ENCODE measurements at regions not wholly inside any gene's neighbourhood (a gene's known extent, or its start where the extent isn't known, plus 50 kb on each side); places are given as distances from the start of the nearest gene placed in this dataset.

DNA sequence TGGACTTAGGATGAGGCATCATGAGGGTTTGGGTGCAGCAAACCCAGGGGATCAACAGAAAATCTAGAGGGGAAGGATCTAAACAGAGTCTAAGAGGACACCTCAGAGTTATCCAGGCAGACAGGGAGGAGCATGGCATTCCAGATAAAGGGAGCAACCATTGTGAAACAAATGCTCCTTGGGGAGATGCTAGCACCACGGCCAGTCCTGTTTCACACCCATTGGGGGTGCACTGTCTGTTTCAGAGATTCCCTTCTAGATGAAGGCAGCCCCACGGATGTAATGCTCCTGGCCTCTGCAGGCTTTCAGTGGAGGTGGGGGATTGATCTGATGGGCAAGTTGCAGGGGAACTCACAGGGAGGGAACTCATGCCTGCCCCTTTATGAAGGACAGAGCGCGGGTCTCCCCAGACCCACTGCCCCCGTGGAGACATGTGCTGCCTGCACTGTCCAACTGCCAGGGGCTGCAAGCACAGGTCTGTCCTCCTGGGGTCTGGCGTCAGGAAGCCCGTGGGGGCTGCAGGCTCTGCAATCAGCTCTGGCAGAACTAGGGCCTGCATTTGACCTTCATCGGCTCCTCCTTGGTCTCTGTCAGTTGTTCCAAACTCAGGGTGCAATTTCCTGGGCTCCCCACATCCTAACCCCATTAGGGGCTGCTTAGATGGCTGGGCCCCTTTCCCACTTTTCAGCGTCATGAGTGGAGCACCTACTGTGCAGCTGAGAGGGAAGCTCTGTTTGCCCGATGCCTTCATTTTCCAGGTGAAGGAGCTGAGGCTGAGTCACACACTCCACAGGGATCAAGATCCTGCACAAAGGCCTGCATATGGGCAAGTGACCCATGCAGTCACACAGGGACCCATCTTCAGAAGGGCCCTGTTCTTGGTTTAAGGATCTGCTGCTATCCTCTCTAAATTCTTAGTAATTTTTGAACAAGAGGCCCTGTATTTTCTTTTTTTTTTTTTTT is 163.4 kb downstream of the ARL4C start:
- Mint-ChIP-seq H3K4me3 (no peak overlapping the region), H3K4me1 (peaks cover 34 to 41% of the 10 kb centered on the region in 2 donors), H3K27me3 (peaks cover 14 to 32% of the 10 kb centered on the region in 2 donors), H3K9me3 (peaks cover 0 to 3% of the 10 kb centered on the region in 2 donors), H3K36me3 (peaks cover 2 to 3% of the 10 kb centered on the region in 2 donors), H3K27ac (no peak overlapping the region)
- ATAC-seq (replicated peaks): no peak
- no peak for DNase-seq

DNA sequence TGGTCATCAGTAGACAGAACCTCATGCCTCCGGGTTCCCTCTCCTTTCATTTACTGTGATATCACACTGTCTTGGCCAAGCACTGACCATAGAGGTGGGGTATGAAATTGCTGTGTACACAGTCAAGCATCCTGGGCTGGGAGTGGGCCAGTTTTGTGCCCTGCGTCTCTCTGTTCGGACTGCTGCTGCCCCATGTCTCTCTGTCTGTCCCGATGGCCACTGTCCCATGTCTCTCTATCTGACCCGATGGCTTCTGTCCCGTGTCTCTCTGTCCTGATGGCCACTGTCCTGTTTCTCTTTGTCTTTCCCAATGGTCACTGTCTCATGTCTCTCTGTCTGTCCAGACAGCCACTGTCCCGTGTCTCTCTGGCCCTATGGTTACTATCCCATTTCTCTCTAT is 164.9 kb downstream of the ARL4C start:
- Mint-ChIP-seq H3K27me3 (peaks cover 25 to 39% of the 10 kb centered on the region in 2 donors), H3K4me3 (peak overlapping the region in 1 of 2 donors; percentile 3), H3K9me3 (no peaks in the 10 kb centered on the region), H3K27ac (peak overlapping the region; percentile 26), H3K4me1 (peaks cover 34 to 47% of the 10 kb centered on the region in 2 donors), H3K36me3 (no peaks in the 10 kb centered on the region)
- DNase-seq (no peak), ATAC-seq (replicated peaks) (no peak)

DNA sequence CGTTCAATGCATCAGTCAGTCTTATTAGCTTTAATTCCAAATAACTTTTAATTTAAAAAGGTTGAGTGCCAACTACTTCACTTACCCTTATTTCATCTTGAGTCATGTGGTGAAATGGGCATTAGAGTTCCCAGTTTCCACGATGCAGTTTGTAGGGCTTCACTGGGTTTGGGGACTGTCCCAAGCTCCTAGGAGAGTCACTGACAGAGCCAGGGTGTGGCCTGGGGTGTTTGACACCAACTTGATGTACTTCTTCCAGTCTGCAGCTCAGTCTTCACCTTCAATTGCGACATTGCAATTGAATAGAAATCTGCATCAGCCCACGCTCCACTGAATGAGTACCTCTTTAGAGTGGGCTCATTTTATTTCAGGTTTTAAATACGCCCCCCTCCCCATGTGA is 165.3 kb downstream of the ARL4C start:
- ATAC-seq (replicated peaks): peak; percentile 78 to 87
- Mint-ChIP-seq H3K36me3 (no peaks in the 10 kb centered on the region), H3K9me3 (no peaks in the 10 kb centered on the region), H3K27me3 (peaks cover 25 to 35% of the 10 kb centered on the region in 2 donors), H3K4me1 (peaks cover 34 to 48% of the 10 kb centered on the region in 2 donors), H3K27ac (peak overlapping the region; percentile 47), H3K4me3 (no peak overlapping the region)
- DNase-seq: peak; percentile 55

DNA sequence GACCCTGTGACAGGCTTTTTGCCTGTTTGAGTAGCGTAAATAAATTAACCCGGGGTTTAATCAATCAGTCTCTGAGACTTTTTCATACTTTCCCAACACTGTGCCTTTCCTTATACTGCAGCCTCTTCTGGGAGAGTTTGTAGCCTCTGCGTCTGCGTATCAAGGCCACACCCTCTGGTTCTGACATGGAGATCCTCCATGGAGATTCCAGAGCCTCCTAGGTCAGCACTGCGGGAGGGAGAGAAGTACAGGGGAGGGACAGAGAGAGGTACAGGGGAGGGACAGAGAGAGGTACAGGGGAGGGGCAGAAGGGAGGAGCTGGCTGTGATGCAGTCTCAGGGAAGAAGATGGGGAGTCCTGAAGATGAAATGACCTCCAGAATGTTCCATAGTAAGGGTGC is 166.0 kb downstream of the ARL4C start:
- ATAC-seq (replicated peaks): no peak

DNA sequence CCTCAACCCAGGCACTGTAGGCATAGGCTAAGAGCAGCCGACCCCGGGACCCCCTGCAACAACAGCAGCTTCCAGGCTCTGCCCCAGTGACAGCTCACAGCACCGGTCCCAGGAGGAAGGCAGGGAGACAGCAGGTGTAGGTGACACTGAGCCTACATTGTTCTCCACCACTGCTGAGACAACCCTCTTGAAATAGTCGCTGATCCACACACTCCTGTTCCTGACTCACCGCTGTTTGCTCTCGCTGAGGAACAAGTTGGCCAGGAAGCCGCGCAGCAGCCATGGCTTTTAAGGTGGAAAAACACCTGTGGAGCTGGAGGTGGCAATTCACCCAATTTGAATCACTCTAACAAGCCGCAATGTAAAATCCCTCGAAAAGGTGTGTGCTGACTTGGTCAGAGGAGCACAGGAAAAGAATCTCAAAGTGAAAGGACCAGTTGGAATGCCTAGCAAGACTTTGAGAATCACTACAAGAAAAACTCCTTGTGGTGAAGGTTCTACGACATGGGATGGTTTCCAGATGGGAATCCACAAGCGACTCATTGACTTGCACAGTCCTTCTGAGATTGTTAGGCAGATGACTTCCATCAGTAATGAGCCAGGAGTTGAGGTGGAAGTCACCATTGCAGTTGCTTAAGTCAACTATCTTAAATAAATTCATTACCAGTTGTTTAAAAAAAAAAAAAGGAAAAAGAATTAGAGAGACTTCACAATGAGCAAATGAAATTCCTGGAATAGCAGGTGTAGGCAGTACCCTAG is 167.5 kb downstream of the ARL4C start:
- H3K4me1 Mint-ChIP-seq: peaks cover 28 to 37% of the 10 kb centered on the region in 2 donors
- no peak overlapping the region for H3K4me3 Mint-ChIP-seq
- ATAC-seq (replicated peaks): no peak
- no peaks in the 10 kb centered on the region for H3K9me3 Mint-ChIP-seq
- peaks cover 25 to 35% of the 10 kb centered on the region in 2 donors for H3K27me3 Mint-ChIP-seq
- no peak for DNase-seq
- H3K36me3 Mint-ChIP-seq: no peaks in the 10 kb centered on the region
- no peak overlapping the region for H3K27ac Mint-ChIP-seq

More for the DNA sequence above, 166.0 kb downstream of the ARL4C start:
- H3K4me1 Mint-ChIP-seq: peaks cover 31 to 43% of the 10 kb centered on the region in 2 donors
- no peak overlapping the region for H3K4me3 Mint-ChIP-seq
- no peaks in the 10 kb centered on the region for H3K9me3 Mint-ChIP-seq
- no peak for DNase-seq
- no peaks in the 10 kb centered on the region for H3K36me3 Mint-ChIP-seq
- peaks cover 25 to 35% of the 10 kb centered on the region in 2 donors for H3K27me3 Mint-ChIP-seq
- H3K27ac Mint-ChIP-seq: peak overlapping the region; percentile 25

DNA sequence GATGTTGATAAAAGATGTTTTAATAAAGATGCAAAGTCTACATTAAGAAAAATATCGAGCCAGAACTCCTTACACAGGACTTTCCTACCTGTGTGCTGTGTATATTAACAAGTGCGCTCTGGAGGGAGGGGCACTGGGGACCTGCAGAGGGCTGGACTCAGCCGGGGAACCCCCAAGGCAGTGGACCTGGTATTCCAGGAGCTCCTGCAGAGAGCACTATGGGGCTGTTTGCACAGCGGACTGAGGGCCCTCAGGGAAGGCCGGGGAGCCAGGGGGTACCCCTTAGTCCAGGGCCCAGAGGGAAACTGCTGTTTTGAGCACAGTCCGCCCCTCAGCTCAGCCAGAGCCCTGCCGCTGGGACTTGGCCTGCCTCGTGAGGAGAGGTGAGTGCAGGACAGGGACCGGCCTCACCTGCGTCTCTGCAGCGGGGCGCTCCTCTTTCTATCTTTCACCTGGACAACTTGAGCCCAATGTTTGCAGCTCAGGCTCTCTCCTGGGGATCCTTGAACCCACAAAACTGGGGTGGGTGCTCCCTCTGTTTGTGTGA is 168.4 kb downstream of the ARL4C start:
- Mint-ChIP-seq H3K4me3 (no peak overlapping the region), H3K4me1 (peaks cover 28 to 42% of the 10 kb centered on the region in 2 donors), H3K36me3 (no peaks in the 10 kb centered on the region), H3K27me3 (peaks cover 25 to 42% of the 10 kb centered on the region in 2 donors), H3K9me3 (no peaks in the 10 kb centered on the region), H3K27ac (no peak overlapping the region)
- no peak for DNase-seq
- no peak for ATAC-seq (replicated peaks)

DNA sequence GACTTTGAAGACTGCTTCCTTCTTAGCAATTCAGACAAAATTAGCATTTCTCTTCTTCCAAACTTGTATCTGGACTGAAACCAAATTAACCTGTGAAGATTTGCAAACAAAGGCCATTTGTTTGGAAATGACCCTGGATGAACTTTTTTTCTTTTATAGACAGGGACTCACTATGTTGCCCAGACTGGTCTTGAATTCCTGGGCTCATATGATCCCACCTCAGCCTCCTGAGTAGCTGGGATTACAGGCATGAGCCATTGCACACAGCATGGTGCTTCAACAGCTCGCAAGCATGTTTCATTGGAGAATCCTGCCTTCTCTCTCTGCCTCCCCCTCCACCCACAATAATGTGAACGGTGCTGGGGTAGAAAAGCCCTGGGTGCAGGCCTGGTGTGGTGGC is 170.2 kb downstream of the ARL4C start:
- Mint-ChIP-seq H3K36me3 (no peaks in the 10 kb centered on the region), H3K27me3 (peaks cover 11 to 26% of the 10 kb centered on the region in 2 donors), H3K9me3 (no peaks in the 10 kb centered on the region), H3K27ac (no peak overlapping the region), H3K4me1 (peaks cover 14 to 26% of the 10 kb centered on the region in 2 donors), H3K4me3 (no peak overlapping the region)
- DNase-seq: no peak
- no peak for ATAC-seq (replicated peaks)

DNA sequence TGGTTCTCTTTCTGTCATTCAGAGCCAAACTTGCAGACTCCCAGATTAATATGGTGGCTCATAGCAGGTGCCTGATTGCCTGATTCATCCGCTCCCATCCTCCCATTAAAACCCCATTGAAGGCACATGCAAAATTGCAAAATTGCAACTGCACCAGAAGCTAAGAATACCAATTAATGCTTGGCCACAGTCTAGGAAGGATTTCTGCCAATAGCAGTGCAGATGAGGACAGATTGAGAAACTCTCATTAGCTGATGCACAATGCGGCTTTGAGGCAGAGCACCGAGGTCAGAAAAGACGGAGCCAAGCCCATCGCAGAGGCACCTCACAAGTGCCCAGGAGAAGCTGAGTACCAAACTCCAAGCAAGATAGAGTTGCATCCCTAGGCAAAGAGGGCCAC is 172.8 kb downstream of the ARL4C start:
- H3K9me3 Mint-ChIP-seq: no peaks in the 10 kb centered on the region
- H3K4me3 Mint-ChIP-seq: no peak overlapping the region
- H3K36me3 Mint-ChIP-seq: no peaks in the 10 kb centered on the region
- H3K27ac Mint-ChIP-seq: no peak overlapping the region
- DNase-seq (no peak), ATAC-seq (replicated peaks) (no peak)
- H3K4me1 Mint-ChIP-seq: peaks cover 5 to 16% of the 10 kb centered on the region in 2 donors
- H3K27me3 Mint-ChIP-seq: peaks cover 24 to 45% of the 10 kb centered on the region in 2 donors

DNA sequence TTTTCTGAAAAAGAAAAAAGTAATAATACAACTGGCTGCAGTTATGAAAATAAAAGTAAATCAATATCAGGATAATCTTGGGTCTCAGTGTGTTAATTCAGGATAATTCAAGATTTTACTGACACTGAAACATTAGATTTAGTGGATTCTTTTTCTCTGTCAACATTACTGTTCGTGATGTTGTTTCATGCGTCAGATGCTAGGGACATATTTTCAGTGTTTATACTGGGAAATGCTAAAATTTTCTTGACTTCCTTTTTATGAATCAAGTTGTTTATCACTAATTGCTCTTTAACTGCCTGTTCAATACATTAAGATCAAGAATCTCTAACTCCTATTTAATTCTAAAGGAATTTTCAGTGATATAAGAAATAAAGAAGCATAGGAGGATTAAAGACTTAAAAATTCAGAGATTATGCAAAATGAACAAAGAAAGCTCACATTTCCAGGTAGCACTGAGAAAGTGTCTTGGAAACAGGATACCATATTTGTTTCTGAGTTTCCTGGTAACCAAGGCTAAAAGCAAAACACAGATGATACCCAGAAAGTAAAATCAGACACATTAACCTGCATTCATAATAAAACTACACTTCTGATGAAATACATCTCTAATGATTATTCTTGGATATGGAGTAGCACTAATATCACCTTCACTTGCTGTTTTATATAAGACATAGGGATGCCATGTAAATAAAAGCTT is 174.0 kb downstream of the ARL4C start:
- DNase-seq: no peak
- H3K4me1 Mint-ChIP-seq: peaks cover 11 to 15% of the 10 kb centered on the region in 2 donors
- no peaks in the 10 kb centered on the region for H3K36me3 Mint-ChIP-seq
- H3K27ac Mint-ChIP-seq: no peak overlapping the region
- peaks cover 25 to 35% of the 10 kb centered on the region in 2 donors for H3K27me3 Mint-ChIP-seq
- H3K9me3 Mint-ChIP-seq: no peaks in the 10 kb centered on the region
- no peak overlapping the region for H3K4me3 Mint-ChIP-seq
- no peak for ATAC-seq (replicated peaks)

DNA sequence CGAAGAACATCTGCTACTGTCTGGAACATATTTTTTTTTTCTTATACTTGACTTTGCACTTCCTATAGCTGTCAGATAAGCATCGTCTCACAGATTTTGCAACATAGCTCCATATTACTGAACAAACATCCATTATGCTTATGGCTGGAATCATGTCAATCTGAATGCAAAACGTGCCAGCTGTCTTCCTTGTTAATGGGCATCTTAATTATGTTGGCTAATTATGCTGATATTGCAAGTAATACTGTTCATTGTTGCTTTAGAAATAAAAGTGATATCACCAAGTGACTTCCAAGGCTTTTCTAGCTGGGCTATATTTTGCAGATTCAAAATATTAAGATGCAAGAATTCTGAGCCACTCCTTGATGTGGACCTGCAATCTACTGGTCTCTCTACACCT is 176.8 kb downstream of the ARL4C start:
- H3K27me3 Mint-ChIP-seq: peaks cover 26 to 38% of the 10 kb centered on the region in 2 donors
- H3K27ac Mint-ChIP-seq: no peak overlapping the region
- peaks cover 9 to 22% of the 10 kb centered on the region in 2 donors for H3K4me1 Mint-ChIP-seq
- peaks cover 3 to 5% of the 10 kb centered on the region in 2 donors for H3K9me3 Mint-ChIP-seq
- H3K4me3 Mint-ChIP-seq: no peak overlapping the region
- peaks cover 4 to 8% of the 10 kb centered on the region in 2 donors for H3K36me3 Mint-ChIP-seq
- ATAC-seq (replicated peaks): no peak
- no peak for DNase-seq

DNA sequence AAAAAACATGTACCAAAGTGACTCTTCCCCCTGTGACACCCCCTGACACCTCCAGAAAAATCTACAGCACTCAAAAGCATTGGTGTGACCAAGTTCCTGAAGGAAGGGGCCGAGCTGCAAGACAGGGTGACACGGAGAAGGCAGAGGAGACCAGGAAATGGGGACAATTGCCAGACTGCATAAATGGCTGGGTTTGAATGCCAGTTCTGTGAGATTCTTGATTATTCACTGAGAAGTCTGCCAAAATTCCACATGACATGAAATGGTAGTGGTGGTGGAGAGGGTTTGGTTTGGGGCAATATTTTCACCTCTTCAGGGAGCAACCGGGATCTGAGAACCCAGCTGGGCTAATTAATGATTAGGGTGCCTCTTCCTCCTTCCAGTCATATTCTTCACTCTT is 178.5 kb downstream of the ARL4C start:
- Mint-ChIP-seq H3K27ac (no peak overlapping the region), H3K36me3 (peaks cover 4 to 8% of the 10 kb centered on the region in 2 donors), H3K9me3 (peaks cover 3 to 5% of the 10 kb centered on the region in 2 donors), H3K4me1 (peaks cover 12 to 17% of the 10 kb centered on the region in 2 donors), H3K4me3 (no peak overlapping the region), H3K27me3 (peaks cover 31% of the 10 kb centered on the region in 2 donors)
- no peak for DNase-seq
- no peak for ATAC-seq (replicated peaks)

DNA sequence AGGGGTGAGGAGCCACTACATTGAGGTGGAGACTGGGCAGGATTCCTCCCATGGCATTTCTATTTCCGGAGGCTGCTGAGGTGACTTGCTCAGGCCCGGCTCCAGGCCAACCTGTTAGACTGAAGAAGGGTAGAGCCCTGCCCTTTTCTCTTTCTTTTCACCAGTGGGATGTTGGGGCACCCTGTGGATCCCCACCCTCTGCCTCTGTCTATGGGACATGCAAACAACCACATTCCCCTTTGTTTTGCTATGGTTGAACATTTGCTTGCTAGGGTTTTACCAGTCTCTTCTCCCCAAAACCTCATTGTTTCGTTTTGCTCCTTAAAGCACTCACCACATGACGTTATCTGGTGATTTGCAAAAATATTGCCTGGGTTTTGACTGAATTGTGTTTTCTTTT is 183.3 kb downstream of the ARL4C start:
- ATAC-seq (replicated peaks): no peak
- Mint-ChIP-seq H3K27ac (no peak overlapping the region), H3K4me3 (no peak overlapping the region), H3K4me1 (peaks cover 22 to 35% of the 10 kb centered on the region in 2 donors), H3K9me3 (peaks cover 9 to 12% of the 10 kb centered on the region in 2 donors), H3K36me3 (peaks cover 8 to 19% of the 10 kb centered on the region in 2 donors), H3K27me3 (peaks cover 16 to 19% of the 10 kb centered on the region in 2 donors)
- DNase-seq: no peak

DNA sequence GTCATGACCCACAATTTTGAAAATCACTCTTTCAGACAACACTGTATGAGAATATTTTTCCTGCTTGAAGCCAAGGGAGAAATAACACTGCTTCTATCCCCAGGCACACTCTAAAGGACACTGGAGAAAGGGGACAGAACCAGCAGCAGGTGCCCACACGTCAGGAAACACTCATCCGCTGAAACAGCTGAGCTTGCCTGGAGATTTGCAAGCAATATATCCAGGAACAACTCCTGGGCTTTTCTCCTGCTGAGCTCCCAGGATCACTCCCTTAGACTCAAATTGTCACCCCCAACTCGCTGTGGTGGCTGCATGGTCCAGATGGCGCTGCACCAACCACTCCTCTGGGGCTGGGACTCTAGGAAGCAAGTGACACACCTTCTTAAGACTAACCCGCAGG is 186.7 kb downstream of the ARL4C start:
- Mint-ChIP-seq H3K36me3 (peaks cover 8 to 12% of the 10 kb centered on the region in 2 donors), H3K27ac (peak overlapping the region; percentile 97), H3K4me3 (no peak overlapping the region), H3K4me1 (peaks cover 33 to 46% of the 10 kb centered on the region in 2 donors), H3K27me3 (peaks cover 24 to 25% of the 10 kb centered on the region in 2 donors), H3K9me3 (peaks cover 7 to 10% of the 10 kb centered on the region in 2 donors)
- ATAC-seq (replicated peaks): no peak
- DNase-seq: no peak
